Liver (tissue), 8 donors: ENCODE measurements at regions not wholly inside any gene's neighbourhood (a gene's known extent, or its start where the extent isn't known, plus 50 kb on each side); places are given as distances from the start of the nearest gene placed in this dataset.

Experiments used
- DNase-seq: peaks from one replicate; pipeline ENCODE4 v3.0.0-alpha.2; 2017; ENCODE audit warnings: low spot score
- H3K27ac ChIP-seq, 2 donors: one replicate each; pipeline ENCODE4 v1.7.0; 2013; ENCODE audit warnings: inconsistent platforms in 2 of 2, low read length in 2 of 2, control low read depth in 1 of 2, low read depth in 1 of 2, mild to moderate bottlenecking in 1 of 2
- H3K27me3 ChIP-seq, 4 donors: one replicate each; pipeline versions ENCODE4 v1.6.1 to v1.7.0; 2013; ENCODE audit warnings: low read length in 3 of 4, inconsistent platforms in 1 of 4, mild to moderate bottlenecking in 1 of 4, moderate library complexity in 1 of 4; ENCODE audit not compliant: control insufficient read depth in 4 of 4, insufficient read depth in 4 of 4
- H3K36me3 ChIP-seq, 4 donors: one replicate each; pipeline versions ENCODE4 v1.6.1 to v1.7.0; 2013; ENCODE audit warnings: low read length in 3 of 4, mild to moderate bottlenecking in 3 of 4, low read depth in 1 of 4, moderate library complexity in 1 of 4; ENCODE audit not compliant: control insufficient read depth in 4 of 4, insufficient read depth in 3 of 4
- H3K4me1 ChIP-seq, 4 donors: one replicate each; pipeline versions ENCODE4 v1.6.1 to v1.7.0; 2013; ENCODE audit warnings: low read length in 3 of 4, mild to moderate bottlenecking in 3 of 4, moderate library complexity in 1 of 4; ENCODE audit not compliant: control insufficient read depth in 4 of 4, insufficient read depth in 4 of 4
- H3K4me3 ChIP-seq, 3 donors: one replicate each; pipeline versions ENCODE4 v1.6.1 to v1.7.0; 2013; ENCODE audit warnings: low read length in 3 of 3, control low read depth in 1 of 3, low read depth in 1 of 3, mild to moderate bottlenecking in 1 of 3
- H3K9ac ChIP-seq, 2 donors: one replicate each; pipeline ENCODE4 v1.7.0; 2013; ENCODE audit warnings: low read length in 2 of 2, mild to moderate bottlenecking in 2 of 2, moderate library complexity in 2 of 2, control low read depth in 1 of 2, low read depth in 1 of 2
- H3K9me3 ChIP-seq, 4 donors: one replicate each; pipeline versions ENCODE4 v1.6.1 to v1.7.0; 2013; ENCODE audit warnings: low read length in 3 of 4; ENCODE audit not compliant: control insufficient read depth in 4 of 4
- EGR1 ChIP-seq, 2 donors: IDR thresholded peaks; 2 replicates each; pipeline ENCODE4 v1.6.1; 2016 to 2018; ENCODE audit warnings: antibody characterized with exemption in 2 of 2, low read depth in 2 of 2
- FOXA1 ChIP-seq: IDR thresholded peaks from 2 replicates; pipeline ENCODE4 v1.6.1; 2016; ENCODE audit warnings: antibody characterized with exemption
- FOXA2 ChIP-seq: IDR thresholded peaks from 2 replicates; pipeline ENCODE4 v1.6.1; 2016; ENCODE audit warnings: antibody characterized with exemption
- GABPA ChIP-seq, 2 donors: IDR thresholded peaks in 1 of 2; conservative IDR thresholded peaks in 1 of 2; 2 replicates each; pipeline ENCODE4 v1.6.1; 2016; ENCODE audit warnings: antibody characterized with exemption in 2 of 2, mild to moderate bottlenecking in 1 of 2, moderate library complexity in 1 of 2
- HNF4A ChIP-seq, 2 donors: conservative IDR thresholded peaks; 2 replicates each; pipeline ENCODE4 v1.6.1; 2016; ENCODE audit warnings: antibody characterized with exemption in 2 of 2, mild to moderate bottlenecking in 2 of 2
- HNF4G ChIP-seq: IDR thresholded peaks from 2 replicates; pipeline ENCODE4 v1.6.1; 2016; ENCODE audit warnings: antibody characterized with exemption
- JUND ChIP-seq, 2 donors: IDR thresholded peaks; 2 replicates each; pipeline ENCODE4 v1.6.1; 2016; ENCODE audit warnings: antibody characterized with exemption in 2 of 2
- NR2F2 ChIP-seq: IDR thresholded peaks from 2 replicates; pipeline ENCODE4 v1.6.1; 2016; ENCODE audit warnings: antibody characterized with exemption
- RAD21 ChIP-seq, 2 donors: IDR thresholded peaks; 2 replicates each; pipeline ENCODE4 v1.6.1; 2016; ENCODE audit warnings: antibody characterized with exemption in 2 of 2, mild to moderate bottlenecking in 2 of 2
- RXRA ChIP-seq, 2 donors: IDR thresholded peaks; 2 replicates each; pipeline ENCODE4 v1.6.1; 2017 to 2018; ENCODE audit warnings: antibody characterized with exemption in 2 of 2, mild to moderate bottlenecking in 1 of 2
- TAF1 ChIP-seq: conservative IDR thresholded peaks from 2 replicates; pipeline ENCODE4 v1.6.1; 2016; ENCODE audit warnings: antibody characterized with exemption, mild to moderate bottlenecking
- YY1 ChIP-seq: IDR thresholded peaks from 2 replicates; pipeline ENCODE4 v1.6.1; 2016; ENCODE audit warnings: antibody characterized with exemption, mild to moderate bottlenecking
- WGBS: extraction: QIAGEN DNeasy Blood & Tissue Kit; methylation state at CpG from one replicate; pipeline ENCODE4 v1.1.7; 2013; 5-methylcytosine and 5-hydroxymethylcytosine counted together
- TF ChIP-seq, protein P1 (sequence below): IDR thresholded peaks from 2 replicates; pipeline ENCODE4 v1.6.1; 2016; ENCODE audit warnings: antibody characterized with exemption, mild to moderate bottlenecking
- TF ChIP-seq, protein P2 (sequence below): IDR thresholded peaks from 2 replicates; pipeline ENCODE4 v1.6.1; 2016; ENCODE audit warnings: antibody characterized with exemption
- TF ChIP-seq, protein P3 (sequence below): fragments of 150-350 bp; IDR thresholded peaks from 2 replicates; pipeline ENCODE4 v1.5.1; 2017; ENCODE audit warnings: improper control_type of control experiment, low read depth, low read length; ENCODE audit not compliant: missing input control
- TF ChIP-seq, protein P4 (sequence below): IDR thresholded peaks from 2 replicates; pipeline ENCODE4 v1.6.1; 2016; ENCODE audit warnings: antibody characterized with exemption
- TF ChIP-seq, protein P5 (sequence below): IDR thresholded peaks from 2 replicates; pipeline ENCODE4 v1.6.1; 2016; ENCODE audit warnings: antibody characterized with exemption
- donor health status: healthy.
- donor health status: healthy.
- donor health status: healthy.
- donor health status: healthy.
- donor health status: healthy.

DNA sequence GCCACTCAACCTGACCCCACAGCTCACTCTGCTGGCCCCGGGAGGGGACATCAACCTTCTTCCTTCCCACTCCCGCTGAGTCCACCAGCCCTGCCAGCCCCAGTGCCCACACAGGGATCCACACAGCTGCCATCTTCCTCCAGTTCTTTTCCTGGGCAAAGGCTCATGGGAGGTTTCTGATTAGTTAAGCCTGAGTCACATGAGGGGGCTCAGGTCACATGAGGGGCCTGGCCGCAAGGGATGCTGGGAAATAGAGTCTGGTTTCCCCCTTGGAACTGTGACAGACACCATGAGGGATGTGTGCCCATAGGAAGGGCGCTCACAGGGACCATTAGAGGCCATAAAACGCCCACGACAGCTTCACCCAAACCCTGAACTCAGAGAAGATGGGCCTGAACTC lies 228.7 kb upstream of the SFSWAP start (continued):
- TF ChIP-seq, protein P1, sequence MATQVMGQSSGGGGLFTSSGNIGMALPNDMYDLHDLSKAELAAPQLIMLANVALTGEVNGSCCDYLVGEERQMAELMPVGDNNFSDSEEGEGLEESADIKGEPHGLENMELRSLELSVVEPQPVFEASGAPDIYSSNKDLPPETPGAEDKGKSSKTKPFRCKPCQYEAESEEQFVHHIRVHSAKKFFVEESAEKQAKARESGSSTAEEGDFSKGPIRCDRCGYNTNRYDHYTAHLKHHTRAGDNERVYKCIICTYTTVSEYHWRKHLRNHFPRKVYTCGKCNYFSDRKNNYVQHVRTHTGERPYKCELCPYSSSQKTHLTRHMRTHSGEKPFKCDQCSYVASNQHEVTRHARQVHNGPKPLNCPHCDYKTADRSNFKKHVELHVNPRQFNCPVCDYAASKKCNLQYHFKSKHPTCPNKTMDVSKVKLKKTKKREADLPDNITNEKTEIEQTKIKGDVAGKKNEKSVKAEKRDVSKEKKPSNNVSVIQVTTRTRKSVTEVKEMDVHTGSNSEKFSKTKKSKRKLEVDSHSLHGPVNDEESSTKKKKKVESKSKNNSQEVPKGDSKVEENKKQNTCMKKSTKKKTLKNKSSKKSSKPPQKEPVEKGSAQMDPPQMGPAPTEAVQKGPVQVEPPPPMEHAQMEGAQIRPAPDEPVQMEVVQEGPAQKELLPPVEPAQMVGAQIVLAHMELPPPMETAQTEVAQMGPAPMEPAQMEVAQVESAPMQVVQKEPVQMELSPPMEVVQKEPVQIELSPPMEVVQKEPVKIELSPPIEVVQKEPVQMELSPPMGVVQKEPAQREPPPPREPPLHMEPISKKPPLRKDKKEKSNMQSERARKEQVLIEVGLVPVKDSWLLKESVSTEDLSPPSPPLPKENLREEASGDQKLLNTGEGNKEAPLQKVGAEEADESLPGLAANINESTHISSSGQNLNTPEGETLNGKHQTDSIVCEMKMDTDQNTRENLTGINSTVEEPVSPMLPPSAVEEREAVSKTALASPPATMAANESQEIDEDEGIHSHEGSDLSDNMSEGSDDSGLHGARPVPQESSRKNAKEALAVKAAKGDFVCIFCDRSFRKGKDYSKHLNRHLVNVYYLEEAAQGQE, result no peak
- TF ChIP-seq HNF4G (no peak), EGR1 (IDR thresholded peaks at IDR 0.05; ENCODE audit: low read depth in 2 of 2) (no peak), JUND (IDR thresholded peaks at IDR 0.05) (no peak), HNF4A (conservative IDR thresholded peaks at IDR 0.05) (no peak), GABPA (IDR thresholded peaks at IDR 0.05 in 1 of 2, conservative IDR thresholded peaks at IDR 0.05 in 1 of 2) (no peak)

DNA sequence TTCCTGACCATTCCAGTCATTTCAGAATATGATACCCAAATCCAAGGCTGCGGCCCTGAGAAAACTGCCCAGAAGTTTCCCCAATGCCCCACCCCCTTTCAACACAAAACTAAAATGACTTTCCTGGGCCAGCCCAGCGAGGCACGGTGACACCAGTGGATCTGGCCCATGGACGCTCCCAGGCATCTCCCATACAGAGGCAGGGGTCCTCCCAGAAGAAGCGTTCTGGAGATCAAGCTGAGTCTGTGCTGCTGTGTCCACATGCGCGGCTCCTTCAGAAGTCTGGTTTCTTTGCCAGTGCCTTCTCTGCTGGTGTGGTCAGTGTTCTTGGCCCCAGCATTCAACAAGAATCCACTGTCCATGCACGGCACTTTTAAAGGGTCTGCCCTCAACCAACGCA lies 228.2 kb upstream of the SFSWAP start:
- no peak for DNase-seq
- Histone ChIP-seq H3K36me3 (no peaks in the 10 kb centered on the region), H3K4me3 (no peak overlapping the region), H3K9ac (no peak overlapping the region), H3K27me3 (peaks cover 0 to 3% (median 1%) of the 10 kb centered on the region in 4 donors), H3K27ac (no peak overlapping the region), H3K9me3 (no peaks in the 10 kb centered on the region), H3K4me1 (no peaks in the 10 kb centered on the region)
- 83% methylated on average over 9 of the region's 9 CpGs for WGBS
- TF ChIP-seq EGR1 (IDR thresholded peaks at IDR 0.05; ENCODE audit: low read depth in 2 of 2), result no peak
- TF ChIP-seq, protein P2, sequence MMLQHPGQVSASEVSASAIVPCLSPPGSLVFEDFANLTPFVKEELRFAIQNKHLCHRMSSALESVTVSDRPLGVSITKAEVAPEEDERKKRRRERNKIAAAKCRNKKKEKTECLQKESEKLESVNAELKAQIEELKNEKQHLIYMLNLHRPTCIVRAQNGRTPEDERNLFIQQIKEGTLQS, result no peak
- TF ChIP-seq FOXA1, result no peak
- no peak for TF ChIP-seq YY1

DNA sequence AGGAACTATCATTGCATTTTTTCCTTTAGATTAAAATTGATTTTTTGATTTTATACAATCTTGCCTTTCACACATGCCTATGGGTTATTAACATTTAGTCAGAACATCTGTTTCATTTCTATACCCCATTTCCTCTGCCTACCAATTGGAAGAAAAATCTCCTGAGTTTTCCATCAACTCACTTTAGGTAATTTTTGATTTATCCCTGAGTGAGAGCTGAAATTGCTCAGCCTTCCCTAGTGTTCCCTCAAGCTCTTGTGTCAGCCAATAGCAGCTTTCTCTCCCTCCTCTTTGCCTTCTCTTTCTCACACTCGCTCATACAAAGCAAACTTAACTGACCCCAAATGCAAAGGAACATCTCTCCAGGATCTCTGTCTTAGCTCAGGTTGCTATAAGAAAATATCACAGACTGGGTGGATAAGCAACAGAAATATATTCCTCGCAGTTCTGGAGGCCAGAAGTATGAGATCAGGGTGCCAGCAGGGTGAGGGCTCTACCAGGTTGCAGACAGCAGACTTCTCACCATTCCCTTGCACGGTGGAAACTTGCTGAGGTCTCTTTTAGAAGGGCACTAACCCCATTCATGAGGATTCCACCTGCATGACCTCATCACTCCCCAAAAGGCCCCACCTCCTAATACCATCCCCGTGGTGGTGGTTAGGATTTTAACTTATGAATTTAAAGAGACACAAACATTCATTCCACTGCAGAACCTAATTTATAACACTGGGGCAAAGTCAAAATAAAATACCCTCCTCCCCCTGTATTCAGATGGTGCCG lies 224.2 kb upstream of the SFSWAP start:
- no peak overlapping the region for H3K27ac ChIP-seq
- H3K4me1 ChIP-seq, result no peaks in the 10 kb centered on the region
- TF ChIP-seq, protein P3, sequence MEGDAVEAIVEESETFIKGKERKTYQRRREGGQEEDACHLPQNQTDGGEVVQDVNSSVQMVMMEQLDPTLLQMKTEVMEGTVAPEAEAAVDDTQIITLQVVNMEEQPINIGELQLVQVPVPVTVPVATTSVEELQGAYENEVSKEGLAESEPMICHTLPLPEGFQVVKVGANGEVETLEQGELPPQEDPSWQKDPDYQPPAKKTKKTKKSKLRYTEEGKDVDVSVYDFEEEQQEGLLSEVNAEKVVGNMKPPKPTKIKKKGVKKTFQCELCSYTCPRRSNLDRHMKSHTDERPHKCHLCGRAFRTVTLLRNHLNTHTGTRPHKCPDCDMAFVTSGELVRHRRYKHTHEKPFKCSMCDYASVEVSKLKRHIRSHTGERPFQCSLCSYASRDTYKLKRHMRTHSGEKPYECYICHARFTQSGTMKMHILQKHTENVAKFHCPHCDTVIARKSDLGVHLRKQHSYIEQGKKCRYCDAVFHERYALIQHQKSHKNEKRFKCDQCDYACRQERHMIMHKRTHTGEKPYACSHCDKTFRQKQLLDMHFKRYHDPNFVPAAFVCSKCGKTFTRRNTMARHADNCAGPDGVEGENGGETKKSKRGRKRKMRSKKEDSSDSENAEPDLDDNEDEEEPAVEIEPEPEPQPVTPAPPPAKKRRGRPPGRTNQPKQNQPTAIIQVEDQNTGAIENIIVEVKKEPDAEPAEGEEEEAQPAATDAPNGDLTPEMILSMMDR, result no peak
- TF ChIP-seq EGR1 (IDR thresholded peaks at IDR 0.05; ENCODE audit: low read depth in 2 of 2), result no peak
- no peak for TF ChIP-seq RXRA (IDR thresholded peaks at IDR 0.05)
- TF ChIP-seq YY1, result no peak
- TF ChIP-seq NR2F2, result no peak
- no peak for TF ChIP-seq HNF4G
- TF ChIP-seq JUND (IDR thresholded peaks at IDR 0.05), result no peak
- no peak for TF ChIP-seq TAF1
- TF ChIP-seq, protein P1, result no peak
- TF ChIP-seq, protein P4, sequence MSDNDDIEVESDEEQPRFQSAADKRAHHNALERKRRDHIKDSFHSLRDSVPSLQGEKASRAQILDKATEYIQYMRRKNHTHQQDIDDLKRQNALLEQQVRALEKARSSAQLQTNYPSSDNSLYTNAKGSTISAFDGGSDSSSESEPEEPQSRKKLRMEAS, result no peak
- TF ChIP-seq, protein P5, sequence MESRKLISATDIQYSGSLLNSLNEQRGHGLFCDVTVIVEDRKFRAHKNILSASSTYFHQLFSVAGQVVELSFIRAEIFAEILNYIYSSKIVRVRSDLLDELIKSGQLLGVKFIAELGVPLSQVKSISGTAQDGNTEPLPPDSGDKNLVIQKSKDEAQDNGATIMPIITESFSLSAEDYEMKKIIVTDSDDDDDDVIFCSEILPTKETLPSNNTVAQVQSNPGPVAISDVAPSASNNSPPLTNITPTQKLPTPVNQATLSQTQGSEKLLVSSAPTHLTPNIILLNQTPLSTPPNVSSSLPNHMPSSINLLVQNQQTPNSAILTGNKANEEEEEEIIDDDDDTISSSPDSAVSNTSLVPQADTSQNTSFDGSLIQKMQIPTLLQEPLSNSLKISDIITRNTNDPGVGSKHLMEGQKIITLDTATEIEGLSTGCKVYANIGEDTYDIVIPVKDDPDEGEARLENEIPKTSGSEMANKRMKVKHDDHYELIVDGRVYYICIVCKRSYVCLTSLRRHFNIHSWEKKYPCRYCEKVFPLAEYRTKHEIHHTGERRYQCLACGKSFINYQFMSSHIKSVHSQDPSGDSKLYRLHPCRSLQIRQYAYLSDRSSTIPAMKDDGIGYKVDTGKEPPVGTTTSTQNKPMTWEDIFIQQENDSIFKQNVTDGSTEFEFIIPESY, result no peak
- TF ChIP-seq, protein P2, result no peak
- TF ChIP-seq FOXA2, result no peak
- no peak for TF ChIP-seq FOXA1
- no peak for TF ChIP-seq HNF4A (conservative IDR thresholded peaks at IDR 0.05)
- no peak for TF ChIP-seq RAD21 (IDR thresholded peaks at IDR 0.05)
- no peak for TF ChIP-seq GABPA (IDR thresholded peaks at IDR 0.05 in 1 of 2, conservative IDR thresholded peaks at IDR 0.05 in 1 of 2)
- DNase-seq, result no peak
- H3K27me3 ChIP-seq, result peaks cover 0 to 3% (median 1%) of the 10 kb centered on the region in 4 donors
- H3K9ac ChIP-seq, result no peak overlapping the region
- H3K9me3 ChIP-seq, result no peaks in the 10 kb centered on the region
- 48% methylated on average over 5 of the region's 5 CpGs for WGBS
- no peaks in the 10 kb centered on the region for H3K36me3 ChIP-seq
- no peak overlapping the region for H3K4me3 ChIP-seq
